SH-SY5Y (cell line): ENCODE measurements at regions not wholly inside any gene's neighbourhood (a gene's known extent, or its start where the extent isn't known, plus 50 kb on each side); places are given as distances from the start of the nearest gene placed in this dataset.

Experiments used
- GATA2 ChIP-seq: IDR thresholded peaks from 2 replicates; pipeline ENCODE4 v1.6.1; 2011; ENCODE audit warnings: mild to moderate bottlenecking, low read depth, low read length
- GATA3 ChIP-seq: IDR thresholded peaks from 2 replicates; pipeline ENCODE4 v1.6.1; 2011; ENCODE audit warnings: low read depth, mild to moderate bottlenecking, low read length, moderate library complexity

DNA sequence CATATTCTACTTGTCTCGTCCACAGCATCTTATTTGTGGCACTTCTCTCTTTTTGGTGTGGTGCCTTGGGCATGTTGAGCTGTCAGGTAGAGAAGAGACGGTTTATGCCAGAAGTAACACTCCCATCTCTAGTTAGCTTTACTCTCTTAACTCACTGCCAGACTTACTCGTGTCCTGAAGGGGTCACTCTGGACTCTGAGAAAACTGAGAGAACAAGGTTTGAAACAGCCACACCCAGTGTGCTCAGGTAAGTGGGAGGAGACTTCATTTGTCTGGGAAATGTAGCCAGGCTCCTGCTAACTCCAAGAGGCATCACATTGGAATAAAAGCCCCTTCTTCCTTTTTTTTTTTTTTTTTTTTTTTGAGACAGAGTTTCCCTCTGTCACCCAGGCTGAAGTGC lies 360.8 kb downstream of the QKI start:
- TF ChIP-seq GATA2 (no peak), GATA3 (no peak)
